ENCODE measurements at regions not wholly inside any gene's neighbourhood (a gene's known extent, or its start where the extent isn't known, plus 50 kb on each side); places are given as distances from the start of the nearest gene placed in this dataset.
"Not testable (repeated sequence)": the region's sequence is repeated elsewhere in the genome, so short reads cannot be mapped to it uniquely, and the experiment has no call there.

- intact Hi-C loops (cut with DNase I) = no loop called here
- Histone ChIP-seq H3K27ac (no peak overlapping the region), H3K27me3 (no peaks in the 10 kb centered on the region), H3K9me3 (no peaks in the 10 kb centered on the region), H3K4me3 (no peak overlapping the region), H3K36me3 (no peaks in the 10 kb centered on the region), H3K4me1 (no peaks in the 10 kb centered on the region)
- no peak for TF ChIP-seq CTCF (IDR thresholded peaks at IDR 0.05)
- DNase-seq = peak; percentile 57
- no peak for ATAC-seq
These were observed 179.6 kb downstream of the TBC1D2B start for GRCh38 chr15:77897896-77898406.

GRCh38 chr15:77897113-77897895 is 180.2 kb downstream of the TBC1D2B start:
- intact Hi-C loops (cut with DNase I); ATAC-seq; H3K36me3 ChIP-seq; H3K4me1 ChIP-seq; H3K4me3 ChIP-seq; H3K9me3 ChIP-seq; H3K27me3 ChIP-seq; H3K27ac ChIP-seq: not testable (repeated sequence)
- DNase-seq = peak; percentile 52

- intact Hi-C loops (cut with DNase I); H3K9me3 ChIP-seq; H3K4me1 ChIP-seq; H3K27me3 ChIP-seq; H3K36me3 ChIP-seq; H3K27ac ChIP-seq; H3K4me3 ChIP-seq; ATAC-seq: not testable (repeated sequence)
- peak; percentile 52 for DNase-seq
These were observed 181.1 kb downstream of the TBC1D2B start for GRCh38 chr15:77896147-77897112.

GRCh38 chr15:77895742-77896141 is 181.8 kb downstream of the TBC1D2B start:
- no peak for TF ChIP-seq CTCF (IDR thresholded peaks at IDR 0.05)
- Histone ChIP-seq H3K4me3 (no peak overlapping the region), H3K27ac (no peak overlapping the region), H3K27me3 (no peaks in the 10 kb centered on the region), H3K4me1 (no peaks in the 10 kb centered on the region), H3K9me3 (no peaks in the 10 kb centered on the region), H3K36me3 (no peaks in the 10 kb centered on the region)
- intact Hi-C loops (cut with DNase I) = no loop called here
- DNase-seq = peak; percentile 19
- no peak for ATAC-seq

- H3K4me1 ChIP-seq; H3K36me3 ChIP-seq; intact Hi-C loops (cut with DNase I); H3K9me3 ChIP-seq; DNase-seq; ATAC-seq; H3K4me3 ChIP-seq; H3K27ac ChIP-seq; H3K27me3 ChIP-seq: not testable (repeated sequence)
These were observed 182.4 kb downstream of the TBC1D2B start for GRCh38 chr15:77895145-77895544.

- ATAC-seq; H3K27ac ChIP-seq; H3K9me3 ChIP-seq; H3K36me3 ChIP-seq; intact Hi-C loops (cut with DNase I); H3K27me3 ChIP-seq; H3K4me3 ChIP-seq; H3K4me1 ChIP-seq: not testable (repeated sequence)
- peak; percentile 50 for DNase-seq
These were observed 183.6 kb downstream of the TBC1D2B start for GRCh38 chr15:77893671-77894640.

GRCh38 chr15:77893246-77893645 is 184.3 kb downstream of the TBC1D2B start:
- H3K27ac ChIP-seq; DNase-seq; intact Hi-C loops (cut with DNase I); H3K36me3 ChIP-seq; H3K4me1 ChIP-seq; ATAC-seq; H3K27me3 ChIP-seq; H3K9me3 ChIP-seq; H3K4me3 ChIP-seq: not testable (repeated sequence)
